Ascending aorta (tissue), 2 donors: ENCODE measurements at regions not wholly inside any gene's neighbourhood (a gene's known extent, or its start where the extent isn't known, plus 50 kb on each side); places are given as distances from the start of the nearest gene placed in this dataset.

Experiments used
- DNase-seq, 2 donors: peaks; one replicate each; pipeline ENCODE4 v3.0.0-alpha.2; 2019; ENCODE audit warnings: low spot score in 2 of 2
- H3K27ac ChIP-seq, 2 donors: fragments of 200-600 bp; sonication (generic); one replicate each; pipeline ENCODE4 v1.5.1; 2016 to 2017; ENCODE audit warnings: mild to moderate bottlenecking in 1 of 2
- H3K27me3 ChIP-seq: fragments of 200-600 bp; sonication (generic); one replicate; pipeline ENCODE4 v1.5.1; 2017
- H3K36me3 ChIP-seq, 2 donors: fragments of 200-600 bp; sonication (generic); one replicate each; pipeline ENCODE4 v1.5.1; 2016
- H3K4me1 ChIP-seq, 2 donors: fragments of 200-600 bp; sonication (generic); one replicate each; pipeline ENCODE4 v1.5.1; 2016 to 2017; ENCODE audit warnings: mild to moderate bottlenecking in 1 of 2
- H3K4me3 ChIP-seq, 2 donors: fragments of 200-600 bp; sonication (generic); one replicate each; pipeline ENCODE4 v1.5.1; 2016 to 2017; ENCODE audit warnings: mild to moderate bottlenecking in 1 of 2
- H3K9me3 ChIP-seq, 2 donors: fragments of 200-600 bp; sonication (generic); one replicate each; pipeline ENCODE4 v1.5.1; 2016
- CTCF ChIP-seq, 3 experiments: fragments of 200-600 bp in 2 of 3; fragments of 450-650 bp in 1 of 3; sonication (generic) in 2 of 3; IDR thresholded peaks; one replicate each; pipeline ENCODE4 v1.5.1; 2016 to 2019; ENCODE audit warnings: antibody characterized with exemption in 3 of 3, mild to moderate bottlenecking in 1 of 3, moderate library complexity in 1 of 3
- intact Hi-C: fragments of 100-400 bp; cut with DNase I; formaldehyde crosslinking; loops from one replicate; pipeline ENCODE4 v1.15.1; 2023

GRCh38 chr20:16187956-16188616 lies 385.2 kb downstream of the KIF16B start:
- H3K36me3 ChIP-seq: no peaks in the 10 kb centered on the region
- no peaks in the 10 kb centered on the region for H3K4me1 ChIP-seq
- H3K4me3 ChIP-seq: no peak overlapping the region
- no peak overlapping the region for H3K27ac ChIP-seq
- intact Hi-C loops: no loop called here
- DNase-seq: no peak
- no peak for TF ChIP-seq CTCF (IDR thresholded peaks at IDR 0.05)
- no peaks in the 10 kb centered on the region for H3K27me3 ChIP-seq
- no peaks in the 10 kb centered on the region for H3K9me3 ChIP-seq

- DNase-seq: no peak
- H3K36me3 ChIP-seq: no peaks in the 10 kb centered on the region
- H3K4me3 ChIP-seq: no peak overlapping the region
- intact Hi-C loops: no loop called here
- no peak for TF ChIP-seq CTCF (IDR thresholded peaks at IDR 0.05)
- H3K4me1 ChIP-seq: no peaks in the 10 kb centered on the region
- no peak overlapping the region for H3K27ac ChIP-seq
- no peaks in the 10 kb centered on the region for H3K27me3 ChIP-seq
- no peaks in the 10 kb centered on the region for H3K9me3 ChIP-seq
Observed at GRCh38 chr20:16179919-16180318, 393.3 kb downstream of the KIF16B start.

GRCh38 chr20:16179371-16179770 lies 393.9 kb downstream of the KIF16B start:
- Histone ChIP-seq H3K27me3 (no peaks in the 10 kb centered on the region), H3K36me3 (no peaks in the 10 kb centered on the region), H3K4me1 (no peaks in the 10 kb centered on the region), H3K27ac (no peak overlapping the region), H3K4me3 (no peak overlapping the region), H3K9me3 (no peaks in the 10 kb centered on the region)
- TF ChIP-seq CTCF (IDR thresholded peaks at IDR 0.05): no peak
- intact Hi-C loops: no loop called here
- no peak for DNase-seq

GRCh38 chr20:16178546-16179135 lies 394.6 kb downstream of the KIF16B start:
- no peak overlapping the region for H3K4me3 ChIP-seq
- DNase-seq: no peak
- TF ChIP-seq CTCF (IDR thresholded peaks at IDR 0.05): no peak
- no peaks in the 10 kb centered on the region for H3K4me1 ChIP-seq
- H3K27me3 ChIP-seq: no peaks in the 10 kb centered on the region
- no peaks in the 10 kb centered on the region for H3K9me3 ChIP-seq
- no peak overlapping the region for H3K27ac ChIP-seq
- intact Hi-C loops: no loop called here
- H3K36me3 ChIP-seq: no peaks in the 10 kb centered on the region

- Histone ChIP-seq H3K36me3 (no peaks in the 10 kb centered on the region), H3K4me3 (no peak overlapping the region), H3K27ac (no peak overlapping the region), H3K4me1 (no peaks in the 10 kb centered on the region), H3K27me3 (no peaks in the 10 kb centered on the region), H3K9me3 (no peaks in the 10 kb centered on the region)
- no peak for DNase-seq
- intact Hi-C loops: no loop called here
- TF ChIP-seq CTCF (IDR thresholded peaks at IDR 0.05): no peak
Observed at GRCh38 chr20:16175322-16175961, 397.8 kb downstream of the KIF16B start.
